ENCODE measurements at regions not wholly inside any gene's neighbourhood (a gene's known extent, or its start where the extent isn't known, plus 50 kb on each side); places are given as distances from the start of the nearest gene placed in this dataset.

DNA sequence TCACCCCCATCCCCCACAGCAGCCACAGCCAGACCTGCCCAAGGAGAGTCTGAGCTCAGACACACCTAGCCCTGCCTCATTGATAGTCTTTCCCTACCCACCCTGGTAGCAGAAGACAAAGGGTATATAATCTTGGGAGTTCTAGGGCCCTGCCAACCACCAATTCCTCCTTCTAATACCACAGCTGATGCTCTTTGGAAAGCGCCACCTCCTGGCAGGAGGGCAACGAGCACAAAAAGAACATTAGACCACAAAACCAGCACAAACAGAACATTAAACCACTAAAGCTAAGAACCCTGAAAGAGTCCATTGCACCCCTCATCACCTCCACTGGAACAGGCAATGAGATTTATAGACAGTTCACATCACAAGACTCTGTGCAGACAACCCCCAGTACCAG is 195.8 kb upstream of the FUT9 start:
- in situ Hi-C loops (cut with MboI; ENCODE audit: low pct_unique_long_range_greater_than_20kb, low sequenced_read_pairs, unreplicated experiment), result no loop called here
- DNase-seq (ENCODE audit: low spot score), result no peak
- peak; percentile 47 for TF ChIP-seq CTCF (IDR thresholded peaks at IDR 0.05; ENCODE audit: extremely low read depth, insufficient read depth, missing control alignments)

DNA sequence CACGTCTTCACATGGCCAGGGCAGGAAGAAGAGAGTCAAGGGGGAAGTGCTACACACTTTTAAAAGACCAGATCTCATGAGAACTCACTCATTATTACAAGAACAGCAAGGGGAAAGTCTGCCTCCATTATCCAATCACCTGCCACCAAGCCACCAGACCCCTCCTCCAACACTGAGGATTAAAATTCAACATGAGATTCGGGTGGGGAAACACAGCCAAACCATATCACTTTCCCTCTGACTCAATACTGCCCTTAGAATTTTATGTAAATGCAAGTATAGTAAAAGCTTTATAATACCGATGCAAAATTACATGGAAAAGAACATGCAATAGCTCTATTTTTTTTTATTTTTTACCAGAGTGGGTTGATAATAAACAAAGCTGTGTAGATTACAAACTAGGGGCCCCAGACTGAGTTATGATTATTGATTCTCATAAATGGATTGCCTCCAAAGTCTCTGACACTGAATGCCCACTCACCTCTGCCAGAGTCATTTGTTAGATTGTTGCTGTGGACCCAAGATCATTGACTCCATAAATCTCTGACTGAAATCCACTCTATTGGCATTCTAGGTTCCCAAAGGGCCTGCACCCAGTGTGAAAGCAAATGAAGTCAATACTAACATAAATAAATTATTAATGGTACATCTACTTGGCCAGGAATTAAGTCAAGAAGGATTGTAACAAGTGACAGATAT is 184.8 kb upstream of the FUT9 start:
- TF ChIP-seq CTCF (IDR thresholded peaks at IDR 0.05; ENCODE audit: extremely low read depth, insufficient read depth, missing control alignments), result no peak
- in situ Hi-C loops (cut with MboI; ENCODE audit: low pct_unique_long_range_greater_than_20kb, low sequenced_read_pairs, unreplicated experiment), result no loop called here
- DNase-seq (ENCODE audit: low spot score), result no peak

DNA sequence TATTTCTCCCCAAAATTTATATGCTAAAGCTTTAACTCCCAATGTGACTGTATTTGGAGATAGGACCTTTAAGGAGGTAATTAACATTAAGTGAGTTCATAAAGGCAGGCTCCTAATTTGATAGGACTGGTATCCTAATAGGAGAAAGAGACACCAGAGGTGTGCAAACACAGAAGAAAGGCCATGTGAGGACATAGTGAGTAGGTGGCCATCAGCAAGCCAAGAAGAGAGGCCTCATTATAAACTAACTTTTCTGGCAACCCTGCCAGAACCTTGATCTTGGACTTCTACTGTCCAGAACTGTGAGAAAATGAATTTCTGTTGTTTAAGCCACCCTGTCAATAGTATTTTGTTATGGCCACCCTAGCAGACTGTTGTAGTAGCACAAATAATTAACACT is 177.9 kb upstream of the FUT9 start:
- in situ Hi-C loops (cut with MboI; ENCODE audit: low pct_unique_long_range_greater_than_20kb, low sequenced_read_pairs, unreplicated experiment), result no loop called here
- no peak for DNase-seq (ENCODE audit: low spot score)
- no peak for TF ChIP-seq CTCF (IDR thresholded peaks at IDR 0.05; ENCODE audit: extremely low read depth, insufficient read depth, missing control alignments)

GRCh38 chr6:95841560-95841959 is 174.2 kb upstream of the FUT9 start:
- in situ Hi-C loops (cut with MboI; ENCODE audit: low pct_unique_long_range_greater_than_20kb, low sequenced_read_pairs, unreplicated experiment), result no loop called here
- no peak for DNase-seq (ENCODE audit: low spot score)
- TF ChIP-seq CTCF (IDR thresholded peaks at IDR 0.05; ENCODE audit: extremely low read depth, insufficient read depth, missing control alignments), result no peak

GRCh38 chr6:95846652-95847051 is 169.1 kb upstream of the FUT9 start:
- no peak for TF ChIP-seq CTCF (IDR thresholded peaks at IDR 0.05; ENCODE audit: extremely low read depth, insufficient read depth, missing control alignments)
- DNase-seq (ENCODE audit: low spot score), result no peak
- in situ Hi-C loops (cut with MboI; ENCODE audit: low pct_unique_long_range_greater_than_20kb, low sequenced_read_pairs, unreplicated experiment), result no loop called here

DNA sequence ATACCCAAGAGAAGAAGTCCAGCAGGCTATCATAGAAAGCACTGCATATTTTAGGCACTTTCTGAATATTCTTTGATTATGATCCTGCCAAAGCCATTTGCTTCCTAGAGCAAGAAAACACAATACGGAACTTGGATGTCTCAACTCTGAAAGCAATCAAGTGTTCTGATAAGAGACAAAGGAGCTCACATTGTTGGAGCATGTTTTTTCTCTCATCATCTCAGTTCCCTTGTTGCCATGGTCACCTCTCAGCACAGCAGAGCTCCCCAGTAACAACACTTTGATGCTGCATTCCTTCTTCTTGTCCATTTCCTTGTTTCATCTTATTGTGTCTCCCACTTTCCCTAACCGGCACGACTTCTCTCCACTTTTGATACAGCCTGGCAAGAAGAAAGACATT is 168.7 kb upstream of the FUT9 start:
- no peak for TF ChIP-seq CTCF (IDR thresholded peaks at IDR 0.05; ENCODE audit: extremely low read depth, insufficient read depth, missing control alignments)
- in situ Hi-C loops (cut with MboI; ENCODE audit: low pct_unique_long_range_greater_than_20kb, low sequenced_read_pairs, unreplicated experiment), result no loop called here
- DNase-seq (ENCODE audit: low spot score), result no peak
